Iris pigment epithelial cell (primary cell): ENCODE measurements at regions not wholly inside any gene's neighbourhood (a gene's known extent, or its start where the extent isn't known, plus 50 kb on each side); places are given as distances from the start of the nearest gene placed in this dataset.
"Not testable (repeated sequence)": the region's sequence is repeated elsewhere in the genome, so short reads cannot be mapped to it uniquely, and the experiment has no call there.

Experiments
- DNase-seq: peaks from one replicate; pipeline ENCODE4 v3.0.0-alpha.2; 2011; ENCODE audit warnings: low read depth

DNA sequence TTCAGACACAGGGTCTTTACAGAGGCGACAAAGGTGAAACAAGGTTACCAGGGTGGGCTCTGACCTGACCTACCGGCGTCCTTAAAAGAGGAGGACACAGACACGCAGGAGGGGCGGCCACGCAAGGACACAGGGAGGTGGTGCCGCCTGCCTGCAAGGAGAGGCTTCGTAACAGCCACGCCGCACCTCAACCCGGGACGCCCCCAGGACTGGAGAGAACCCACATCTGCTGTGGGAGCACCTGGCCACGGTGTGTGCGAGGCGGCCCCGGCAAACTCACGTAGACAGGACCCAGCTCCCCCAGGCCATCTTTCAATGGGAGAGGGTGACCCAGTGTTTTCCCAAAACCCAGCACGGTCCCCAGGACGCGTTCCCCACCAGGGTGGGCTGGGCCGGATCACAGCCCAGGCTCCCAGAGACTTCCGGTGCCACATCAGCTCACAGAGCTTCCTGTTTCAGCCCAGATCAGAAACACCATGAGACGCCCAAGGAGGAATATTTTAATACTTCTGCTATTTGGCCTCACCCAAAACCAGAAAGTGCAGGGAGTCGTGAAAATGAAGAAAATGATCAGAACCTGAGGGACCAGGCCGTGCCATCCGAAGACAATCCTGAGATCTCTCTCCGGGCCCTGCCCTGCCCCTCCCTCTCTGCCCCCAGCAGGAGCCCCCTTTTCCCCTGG, 5417.4 kb upstream of the TPTE start:
- not testable (repeated sequence) for DNase-seq

DNA sequence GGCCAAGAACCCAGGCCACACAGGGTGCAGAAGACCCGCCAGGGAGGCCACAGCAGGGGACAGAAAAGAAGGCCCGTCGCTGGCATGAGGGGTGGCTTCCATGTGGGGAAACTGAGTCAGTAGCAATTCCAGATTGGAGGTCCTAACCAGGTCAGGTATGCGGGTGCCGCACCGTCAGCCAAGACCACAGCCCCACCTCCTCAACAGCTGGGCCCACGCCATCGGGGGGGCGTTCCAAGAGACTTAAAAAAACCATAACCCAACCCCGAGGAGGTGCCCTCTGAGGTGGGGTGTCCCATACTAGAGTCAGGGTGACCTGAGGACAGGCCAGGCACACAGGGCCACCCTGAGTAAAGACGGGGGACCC, 5416.8 kb upstream of the TPTE start:
- DNase-seq = not testable (repeated sequence)

DNA sequence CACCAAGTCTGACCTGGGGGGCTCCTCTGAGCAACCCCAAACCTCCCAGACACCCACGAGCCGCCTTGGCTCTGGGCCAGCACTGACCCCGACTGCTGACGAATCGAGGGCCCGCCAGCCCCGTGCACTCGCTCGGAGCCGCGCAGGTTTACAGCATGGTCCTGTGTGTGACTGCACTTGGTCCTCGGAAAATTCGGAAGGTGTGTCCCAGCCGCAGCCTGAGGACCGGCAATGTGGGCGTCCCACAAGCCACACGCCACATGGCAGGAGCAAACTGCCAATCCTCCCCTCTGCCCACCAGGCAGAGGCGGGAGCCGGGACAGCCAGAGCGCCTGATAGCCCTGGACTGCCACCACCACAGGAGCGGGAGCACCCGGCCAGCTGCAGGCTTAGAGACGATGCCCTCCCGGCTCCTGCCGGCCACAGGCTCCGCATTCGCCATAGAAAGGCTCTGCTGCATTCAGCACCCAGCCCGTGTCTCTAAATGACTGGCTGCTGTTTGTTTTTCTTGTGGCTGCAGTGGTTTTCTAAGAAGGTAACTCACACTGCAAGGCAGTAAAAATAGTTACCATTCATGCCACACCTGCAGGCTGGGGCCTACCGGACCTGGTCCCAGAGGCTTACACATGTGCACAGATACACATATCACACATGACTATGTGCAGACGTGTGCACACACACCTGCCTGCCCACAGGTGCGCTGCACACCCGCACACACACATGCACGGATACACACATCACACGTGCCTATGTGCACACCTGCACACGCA, 5415.3 kb upstream of the TPTE start:
- not testable (repeated sequence) for DNase-seq

DNA sequence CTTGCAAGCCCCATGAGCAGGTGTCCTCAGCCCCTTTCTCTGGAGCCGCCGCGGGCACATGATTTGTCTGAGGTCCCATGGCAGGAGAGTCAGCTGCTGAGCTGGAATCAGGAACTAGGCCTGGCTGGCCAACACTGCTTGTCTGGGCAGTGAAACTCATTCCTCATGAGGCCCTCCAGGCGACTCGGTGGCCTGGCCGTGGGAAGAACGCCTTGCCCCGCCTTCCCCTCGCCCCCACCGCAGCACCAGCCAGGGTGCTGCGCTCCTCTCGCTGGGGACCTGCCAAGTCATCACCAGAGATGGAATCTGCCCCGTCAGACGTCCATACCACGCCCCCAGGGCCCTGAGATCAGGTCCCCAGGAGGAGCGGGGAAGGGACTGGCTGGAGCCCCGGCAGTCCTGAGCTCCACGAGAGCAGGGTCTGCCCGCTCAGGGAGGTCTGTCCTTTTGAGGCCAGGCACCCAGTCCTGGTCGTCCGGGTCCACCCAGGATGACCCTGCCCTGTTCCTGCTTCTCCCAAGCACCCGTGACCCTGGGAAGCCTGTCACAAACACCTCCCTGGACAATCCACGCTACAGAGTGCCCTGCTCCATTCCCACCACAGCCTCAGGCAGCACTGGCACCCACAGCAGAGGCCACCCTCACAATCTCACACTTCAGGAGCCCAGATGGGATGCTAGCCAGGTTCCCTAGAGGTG, 5414.5 kb upstream of the TPTE start:
- not testable (repeated sequence) for DNase-seq

DNA sequence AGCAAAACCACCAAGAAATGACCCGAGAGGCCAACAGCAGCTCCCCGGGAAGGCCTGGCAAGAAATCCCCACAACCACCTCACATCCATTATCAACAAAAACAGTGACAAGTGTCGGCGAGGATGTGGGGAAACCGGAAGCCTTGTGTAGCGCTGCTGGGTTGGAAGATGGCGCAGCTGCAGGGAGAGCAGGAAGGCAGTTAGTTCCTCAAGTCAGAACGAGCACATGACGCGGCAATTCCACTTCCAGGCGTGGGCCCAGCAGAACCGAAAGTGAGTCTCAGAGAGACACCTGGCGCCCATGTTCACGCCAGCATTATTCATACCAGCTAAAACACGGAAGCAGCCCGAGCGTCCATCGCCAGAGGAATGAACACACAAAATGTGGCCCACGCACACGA, 5413.7 kb upstream of the TPTE start:
- DNase-seq = not testable (repeated sequence)

DNA sequence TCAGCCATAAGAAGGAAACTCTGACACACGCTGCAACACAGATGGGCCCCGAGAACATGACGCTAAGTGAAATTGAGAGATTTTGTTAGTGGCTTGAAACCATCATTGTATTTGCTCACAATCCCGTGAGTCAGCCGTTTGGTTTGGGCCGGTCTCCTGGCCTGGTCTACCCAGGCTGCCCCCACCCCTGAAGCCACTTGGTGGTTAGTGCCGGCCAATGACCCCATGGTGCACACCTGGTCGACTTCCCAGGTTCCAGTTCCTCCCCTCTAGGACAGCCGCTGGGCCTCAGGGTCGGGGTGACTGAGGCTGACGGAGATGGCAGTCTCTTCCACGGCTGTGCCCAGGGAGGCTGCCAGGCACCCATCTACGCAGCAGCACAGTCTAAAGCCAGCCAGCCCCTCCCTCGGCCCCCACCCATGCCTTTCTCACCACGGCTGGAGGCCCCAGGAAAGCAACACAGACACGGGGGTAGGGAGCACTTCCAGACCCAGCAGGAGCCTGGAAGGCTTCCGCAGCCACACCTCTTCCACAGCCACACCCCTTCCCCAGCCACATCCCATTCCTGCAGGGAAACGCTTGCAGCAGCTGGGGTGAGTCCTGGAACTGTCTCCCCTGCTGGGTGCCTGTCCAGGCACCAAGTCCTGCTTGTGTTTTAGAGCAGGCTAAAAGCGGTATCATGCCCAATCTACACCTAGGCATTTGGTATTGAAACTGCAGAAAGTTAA, 5413.2 kb upstream of the TPTE start:
- not testable (repeated sequence) for DNase-seq

DNA sequence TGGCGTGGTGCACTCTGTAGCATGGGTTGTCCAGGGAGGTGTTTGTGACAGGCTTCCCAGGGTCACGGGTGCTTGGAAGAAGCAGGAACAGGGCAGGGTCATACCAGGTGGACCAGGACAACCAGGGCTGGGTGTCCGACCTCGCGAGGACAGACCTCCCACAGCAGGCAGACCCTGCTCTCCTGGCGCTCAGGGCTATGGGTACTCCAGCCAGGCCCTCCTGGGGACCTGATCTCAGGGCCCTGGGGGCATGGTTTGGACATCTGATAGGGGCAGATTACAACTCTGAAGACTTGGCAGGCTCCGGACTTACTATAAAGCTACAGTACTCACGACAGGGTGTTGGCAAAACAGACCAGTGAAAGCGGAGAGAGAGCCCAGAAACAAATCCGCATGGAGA, 5410.2 kb upstream of the TPTE start:
- not testable (repeated sequence) for DNase-seq

DNA sequence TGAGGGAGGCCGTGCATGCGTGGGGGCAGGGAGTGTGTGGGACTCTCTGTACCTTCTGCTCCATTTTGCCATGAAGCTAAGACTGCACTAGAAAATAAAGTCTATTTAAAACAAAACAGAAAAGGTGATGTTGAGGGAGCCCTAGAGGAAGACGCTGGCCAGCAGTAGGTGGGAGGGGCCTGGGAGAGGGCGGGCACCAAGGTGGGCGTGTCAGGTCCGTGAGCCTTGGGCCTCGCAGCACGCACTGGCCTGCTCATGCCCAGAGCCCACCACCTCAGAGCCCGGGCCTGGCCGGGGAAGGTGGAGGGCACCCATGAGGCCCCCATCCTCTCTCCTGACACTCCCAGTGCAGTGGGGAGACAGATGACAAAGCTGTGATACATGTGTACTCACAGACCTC, 5408.3 kb upstream of the TPTE start:
- DNase-seq = not testable (repeated sequence)

DNA sequence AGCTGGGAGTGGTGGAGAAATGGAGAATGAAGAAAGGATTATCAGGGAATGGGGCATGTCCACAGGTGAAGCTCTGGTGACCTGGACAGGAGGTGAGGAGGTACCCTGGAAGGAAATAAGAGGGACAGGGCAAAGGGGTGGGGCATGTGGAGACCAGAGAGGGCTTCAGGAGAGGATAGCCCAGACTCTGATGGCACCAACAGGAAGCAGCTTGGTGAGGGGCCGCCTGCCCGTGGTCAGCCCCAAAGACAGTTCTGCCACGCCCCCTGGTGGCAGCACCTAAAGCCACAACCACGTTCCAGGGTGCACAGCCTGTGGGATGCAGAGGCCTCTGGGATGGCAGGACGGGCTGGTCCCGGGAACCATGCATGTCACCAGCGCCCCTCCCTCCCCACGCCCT, 5406.9 kb upstream of the TPTE start:
- not testable (repeated sequence) for DNase-seq

DNA sequence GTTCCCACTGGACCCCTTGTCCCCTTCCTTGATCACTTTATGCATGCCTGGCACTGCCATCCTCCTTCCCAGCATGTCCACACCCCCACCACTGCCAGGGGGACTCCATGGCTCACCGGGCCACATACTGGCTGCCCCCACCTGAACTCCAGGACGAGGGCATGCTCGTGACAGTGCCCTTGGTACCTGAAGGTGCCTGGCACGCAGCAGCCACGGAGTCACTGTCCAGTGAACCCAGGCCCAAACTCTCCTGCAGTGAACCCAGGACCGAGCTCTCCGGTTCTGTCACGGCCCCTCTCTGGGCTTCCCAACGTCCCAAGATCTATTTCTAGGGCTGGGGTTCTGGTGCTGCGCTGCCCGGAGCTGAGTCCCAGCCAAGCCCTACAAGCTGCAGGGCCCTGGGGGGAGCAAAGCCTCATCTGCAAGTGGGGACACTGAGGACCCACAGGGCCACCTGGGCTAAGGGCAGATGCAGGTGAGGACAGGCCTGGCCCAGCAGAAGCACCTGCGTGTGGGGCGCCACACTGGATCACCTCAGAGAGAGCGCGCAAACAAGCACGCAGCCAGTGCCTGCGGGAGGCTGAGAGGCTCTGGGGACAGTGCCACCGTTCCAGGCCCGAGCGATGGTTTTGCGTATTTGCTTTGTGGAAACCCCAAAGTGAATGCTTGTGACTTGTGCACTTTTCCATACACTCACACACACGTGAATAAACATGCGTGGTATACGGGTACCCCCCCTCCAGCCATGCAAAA, 5406.3 kb upstream of the TPTE start:
- DNase-seq = not testable (repeated sequence)

DNA sequence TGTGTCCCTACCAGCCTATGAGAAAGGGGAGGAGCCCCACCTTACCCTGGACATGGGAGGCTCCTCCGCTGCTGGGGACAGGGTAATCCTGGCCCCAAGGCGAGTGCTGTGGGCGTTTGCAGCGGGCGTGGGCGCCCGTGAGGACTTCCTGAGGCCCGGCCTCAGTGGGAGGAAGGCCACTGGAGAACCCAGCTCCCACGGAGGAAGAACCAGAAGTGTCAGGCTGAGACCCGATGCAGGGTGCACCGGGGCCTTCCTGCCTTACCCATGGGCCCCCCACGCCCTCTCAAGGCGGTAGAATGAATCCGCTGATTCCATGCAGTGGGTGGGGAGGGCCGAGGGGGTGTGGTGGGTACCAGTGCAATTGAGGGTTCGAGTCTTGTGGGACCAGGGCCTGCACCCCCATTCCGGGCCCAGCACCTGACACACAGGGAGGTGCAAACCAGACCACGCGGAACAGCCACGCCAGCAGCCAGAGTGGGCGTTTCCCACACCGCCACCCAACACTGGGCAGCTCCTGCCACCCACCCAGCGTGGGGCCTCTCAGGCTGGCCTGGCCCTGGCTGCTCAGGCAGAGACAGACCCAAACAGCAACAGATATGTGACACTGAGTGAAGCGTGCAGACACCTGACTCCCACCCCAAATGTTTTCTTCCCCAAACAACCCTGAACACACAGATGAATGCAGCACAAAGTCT, 5405.6 kb upstream of the TPTE start:
- not testable (repeated sequence) for DNase-seq

DNA sequence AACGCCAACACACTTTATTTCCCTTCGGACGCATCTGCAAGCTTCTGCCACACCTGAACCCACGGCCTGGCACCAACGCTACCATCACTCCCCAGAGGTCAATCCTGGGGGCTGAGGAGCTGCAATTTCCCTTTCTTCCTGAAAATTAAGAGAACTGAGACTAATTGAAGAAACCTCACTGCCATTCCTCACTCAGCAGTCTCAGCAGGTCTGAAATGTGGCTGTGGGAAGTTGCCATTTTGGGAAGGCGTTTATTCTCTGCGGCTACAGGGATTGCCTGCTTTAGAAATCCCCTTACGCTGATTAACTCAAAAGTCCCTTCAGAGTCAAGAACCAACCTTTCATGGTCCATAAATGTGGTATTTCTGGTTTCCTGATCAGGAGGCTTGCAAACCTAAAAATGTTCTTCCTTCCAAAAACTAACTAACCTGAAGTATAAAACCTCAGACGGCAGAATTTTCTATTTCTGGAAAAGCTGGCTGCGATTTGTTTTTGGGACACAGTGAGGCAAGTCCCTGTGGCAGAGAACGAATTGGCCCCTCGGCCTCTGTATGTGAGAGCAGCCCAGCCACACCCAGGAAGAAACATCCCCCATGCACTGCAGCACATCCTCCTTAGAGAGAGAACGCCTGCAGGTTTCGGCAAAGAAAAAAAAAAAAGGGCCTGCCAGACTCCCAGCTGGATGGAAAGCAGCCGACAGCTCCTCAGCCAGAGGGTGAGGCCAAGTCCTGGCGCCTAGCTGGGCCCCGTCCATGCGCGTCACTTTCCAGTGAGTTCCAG, 5404.8 kb upstream of the TPTE start:
- DNase-seq = not testable (repeated sequence)

DNA sequence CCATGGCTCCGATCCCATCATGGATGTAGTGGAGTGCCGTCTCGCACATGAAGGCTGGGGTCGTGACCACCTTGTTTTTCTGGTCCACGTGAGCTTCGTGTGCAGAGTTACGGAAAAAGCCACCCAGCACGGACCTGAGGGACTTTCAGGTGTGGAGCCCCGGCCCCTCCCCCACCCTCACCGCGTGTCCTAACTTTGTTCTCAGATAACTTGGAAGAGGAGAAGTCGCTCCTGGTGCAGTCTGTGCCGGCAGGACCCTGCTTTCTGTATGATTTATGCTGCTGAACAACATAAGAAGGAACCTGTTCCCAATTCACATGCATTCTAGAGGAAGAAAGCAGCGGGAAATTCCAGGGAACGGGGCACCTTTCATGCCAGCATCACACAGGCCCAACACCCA, 5404.2 kb upstream of the TPTE start:
- DNase-seq = not testable (repeated sequence)

DNA sequence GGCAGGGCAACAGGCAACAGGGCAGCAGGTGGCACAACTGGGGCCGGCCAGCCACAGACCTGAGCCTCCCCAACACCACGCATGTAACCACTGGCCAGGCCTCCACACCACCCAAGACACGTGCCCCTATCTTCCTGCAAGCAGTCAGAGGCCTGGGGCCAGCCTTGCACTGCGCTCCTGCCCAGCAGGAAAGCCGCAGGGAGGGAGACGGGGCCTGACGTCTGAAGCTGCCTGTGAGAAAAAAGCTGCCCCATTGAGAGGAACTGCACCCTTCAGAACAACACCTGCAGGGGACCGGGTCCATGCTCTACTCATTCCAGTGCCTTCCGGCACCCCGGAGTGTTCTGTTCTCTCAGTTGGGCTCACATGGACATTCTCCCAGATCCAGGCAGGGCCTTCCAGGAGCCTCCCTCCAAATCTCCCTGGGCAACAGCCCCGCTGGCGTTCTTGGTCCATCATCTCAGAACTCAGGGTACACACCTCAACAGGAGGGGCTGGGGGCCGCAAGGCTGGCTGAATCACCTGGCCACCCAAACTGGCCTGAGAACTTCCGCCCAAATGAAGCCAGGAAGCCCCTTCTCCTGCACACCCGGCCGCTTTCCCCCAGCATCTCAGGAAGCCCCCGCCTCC, 5403.6 kb upstream of the TPTE start:
- not testable (repeated sequence) for DNase-seq

DNA sequence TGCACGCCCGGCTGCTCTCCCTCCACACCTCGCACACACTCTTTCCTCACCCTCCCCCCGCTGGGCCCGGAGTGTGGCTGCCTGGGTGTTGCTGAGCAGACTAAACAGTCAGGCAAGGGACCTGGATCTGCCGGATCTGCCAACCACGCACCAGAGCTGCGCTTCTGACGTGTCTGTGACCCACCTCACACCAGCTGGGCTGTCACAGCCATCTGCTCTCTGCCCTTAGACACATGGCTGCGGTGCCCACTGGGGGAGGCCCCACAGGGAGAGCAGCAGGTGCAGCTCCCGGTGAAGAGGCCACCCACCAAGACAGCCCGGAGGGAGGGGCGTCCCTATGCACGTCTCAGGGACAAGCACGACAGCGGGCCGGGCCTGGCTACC, 5403.1 kb upstream of the TPTE start:
- not testable (repeated sequence) for DNase-seq

DNA sequence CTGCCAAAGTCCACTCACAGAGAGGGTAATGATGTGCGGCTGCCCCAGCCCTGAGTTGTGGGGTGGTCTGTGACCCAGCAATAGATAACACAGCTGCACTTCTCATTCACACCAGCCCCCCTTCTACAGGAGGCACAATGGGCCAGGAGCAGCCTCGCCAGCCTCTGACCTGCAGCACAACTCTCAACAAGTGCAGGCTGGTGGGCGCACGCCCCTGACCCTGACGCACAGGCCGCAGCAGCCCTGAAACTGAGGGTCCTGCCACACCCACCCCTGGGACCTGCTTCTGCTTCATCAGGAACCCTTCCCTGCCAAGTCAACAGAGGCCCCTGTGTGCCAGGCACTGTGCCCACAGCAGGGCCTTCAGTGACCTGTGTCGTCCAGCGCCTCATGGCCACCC, 5402.2 kb upstream of the TPTE start:
- not testable (repeated sequence) for DNase-seq

DNA sequence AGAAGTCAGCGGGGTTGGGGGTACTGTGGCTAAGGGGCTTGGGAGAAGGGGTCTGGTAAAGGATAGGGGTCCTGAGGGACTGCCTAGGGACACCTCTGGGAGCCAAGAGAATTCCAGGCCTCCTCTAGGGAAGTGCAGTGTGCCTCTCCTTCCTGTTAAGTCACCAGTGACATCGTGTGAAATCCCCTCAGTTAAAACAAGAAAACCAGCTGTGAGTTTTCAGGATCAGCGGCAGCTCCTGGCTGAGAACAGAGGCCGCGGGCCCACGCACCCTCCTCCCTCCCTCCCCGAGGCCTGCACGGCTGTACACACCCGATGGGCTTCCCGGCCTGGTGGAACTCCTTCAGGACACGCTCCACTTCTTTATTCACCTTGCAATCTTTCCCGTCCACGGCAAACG, 5400.0 kb upstream of the TPTE start:
- not testable (repeated sequence) for DNase-seq

DNA sequence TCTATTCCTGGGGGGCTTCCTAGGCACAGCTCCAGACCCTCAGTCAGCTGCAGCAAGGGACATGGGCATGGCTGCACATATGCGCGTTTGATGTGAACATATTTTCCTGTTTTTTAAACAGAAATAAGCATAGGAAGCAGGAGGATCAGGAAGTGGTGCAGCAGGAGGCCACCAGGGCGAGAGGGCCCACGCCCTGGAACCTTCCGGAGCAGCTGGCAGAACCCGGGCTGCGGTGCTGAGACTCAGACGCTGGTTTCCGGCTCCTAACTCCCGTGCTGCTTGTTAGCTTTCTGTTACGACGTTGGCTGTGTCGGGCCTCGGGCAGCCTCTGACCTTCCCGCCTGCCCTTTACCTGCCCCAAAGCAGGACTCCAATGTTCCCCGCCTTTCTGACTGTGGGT, 5399.5 kb upstream of the TPTE start:
- DNase-seq = not testable (repeated sequence)

DNA sequence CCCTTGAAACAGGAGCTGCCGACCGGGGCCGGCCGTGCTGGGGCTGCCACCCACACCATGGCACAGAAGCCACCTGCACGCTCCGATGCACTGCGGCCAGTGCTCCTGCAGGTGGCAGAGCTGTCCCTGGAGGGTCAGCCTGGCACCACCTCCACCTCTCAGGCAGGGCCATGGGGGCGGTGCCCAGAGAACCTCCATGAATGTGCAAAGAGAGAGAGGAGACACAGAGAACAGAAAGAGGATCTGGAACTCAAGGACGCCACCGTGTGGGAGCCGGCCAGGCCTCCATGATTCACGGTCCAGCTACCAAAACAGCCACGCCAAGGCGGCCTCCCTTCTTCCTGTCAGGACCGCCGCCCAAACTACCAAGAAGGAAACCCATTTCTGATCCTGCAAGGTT, 5397.7 kb upstream of the TPTE start:
- DNase-seq = not testable (repeated sequence)

DNA sequence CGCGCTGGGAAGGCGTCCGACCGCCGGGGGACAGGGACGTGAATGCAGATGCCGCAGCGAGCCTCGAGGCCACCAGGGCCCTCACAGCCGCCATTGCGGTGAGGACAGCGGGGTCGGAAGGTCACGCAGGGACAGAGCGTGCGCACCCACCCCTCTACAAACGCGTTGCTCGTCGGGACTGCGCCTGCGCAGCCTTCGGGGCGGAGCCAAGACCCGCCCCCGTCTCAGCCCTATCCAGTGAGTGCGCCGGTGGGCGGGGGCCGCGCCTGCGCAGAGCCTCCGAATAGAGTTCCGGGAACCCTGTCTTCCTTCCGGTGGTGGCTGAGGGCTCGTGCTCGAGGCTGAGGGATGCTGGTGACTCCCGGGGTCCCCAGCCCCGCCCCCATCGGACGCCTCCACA, 5393.1 kb upstream of the TPTE start:
- DNase-seq = peak; percentile 59
